PC-3 (cell line): ENCODE measurements at regions not wholly inside any gene's neighbourhood (a gene's known extent, or its start where the extent isn't known, plus 50 kb on each side); places are given as distances from the start of the nearest gene placed in this dataset.

Experiments used
- ATAC-seq: fragments of 200-7000 bp; cut with Tn5 transposase; 2 replicates; pipeline ENCODE4 v1.9.1; 2020; ENCODE audit warnings: mild to moderate bottlenecking, moderate library complexity
- BruUV-seq: library from RNA; stranded (reverse); fragments of 400-500 nt; replicated peaks from 2 replicates; lab custom pipeline; 2021; lab: Mats Ljungman, UMichigan
- CTCF ChIA-PET: fragments of 300-600 bp; sonication (Branson Sonifier 250); formaldehyde crosslinking; loops from one replicate; lab custom pipeline; 2022; ENCODE audit warnings: antibody characterized with exemption; lab: Charles Lee
- POLR2A ChIA-PET: fragments of 300-600 bp; sonication (Branson Sonifier 250); formaldehyde crosslinking; loops from one replicate; lab custom pipeline; 2022; ENCODE audit warnings: antibody characterized with exemption; ENCODE audit not compliant: unreplicated experiment; lab: Charles Lee
- DNase-seq: peaks from one replicate; pipeline ENCODE4 v3.0.0-alpha.2; 2015
- H2AFZ ChIP-seq: fragments of 300-600 bp; sonication (generic); 2 replicates; pipeline ENCODE4 v1.6.0; 2016; ENCODE audit warnings: antibody characterized with exemption, low read length
- H3F3A ChIP-seq: fragments of 300-600 bp; sonication (generic); one replicate; pipeline ENCODE4 v1.6.0; 2017; ENCODE audit warnings: antibody characterized with exemption, low read length, control low read depth, mild to moderate bottlenecking; ENCODE audit not compliant: unreplicated experiment
- H3K27ac ChIP-seq: fragments of 300-600 bp; sonication (generic); 2 replicates; pipeline ENCODE4 v1.5.1; 2016; ENCODE audit warnings: mild to moderate bottlenecking, low read length
- H3K27me3 ChIP-seq: fragments of 300-600 bp; sonication (generic); 2 replicates; pipeline ENCODE4 v1.6.1; 2016; ENCODE audit warnings: low read length, mixed read lengths
- H3K36me3 ChIP-seq: fragments of 300-600 bp; sonication (generic); 2 replicates; pipeline ENCODE4 v1.6.1; 2016; ENCODE audit warnings: low read depth, mixed run types, low read length, mixed read lengths
- H3K4me1 ChIP-seq: fragments of 300-600 bp; sonication (generic); 2 replicates; pipeline ENCODE4 v1.5.1; 2016; ENCODE audit warnings: low read length; ENCODE audit not compliant: insufficient read depth
- H3K4me2 ChIP-seq: fragments of 300-600 bp; sonication (generic); 2 replicates; pipeline ENCODE4 v1.6.0; 2016; ENCODE audit warnings: low read length
- H3K4me3 ChIP-seq: fragments of 300-600 bp; sonication (generic); 2 replicates; pipeline ENCODE4 v1.5.1; 2016; ENCODE audit warnings: mild to moderate bottlenecking, low read length, mixed read lengths
- H3K79me2 ChIP-seq: fragments of 300-600 bp; sonication (generic); 2 replicates; pipeline ENCODE4 v1.6.1; 2017; ENCODE audit warnings: low read length, mixed read lengths
- H3K9ac ChIP-seq: fragments of 300-600 bp; sonication (generic); 2 replicates; pipeline ENCODE4 v1.6.0; 2016; ENCODE audit warnings: mild to moderate bottlenecking, low read length
- H3K9me2 ChIP-seq: fragments of 300-600 bp; sonication (generic); replicated peaks from 2 replicates; pipeline ENCODE4 v1.6.1; 2016; ENCODE audit warnings: mixed run types, low read length, mixed read lengths
- H3K9me3 ChIP-seq: fragments of 300-600 bp; sonication (generic); 2 replicates; pipeline ENCODE4 v1.6.1; 2016; ENCODE audit warnings: low read length, mixed read lengths
- H4K20me1 ChIP-seq: fragments of 300-600 bp; sonication (generic); 2 replicates; pipeline ENCODE4 v1.6.1; 2016; ENCODE audit warnings: low read length, mixed read lengths
- CTCF ChIP-seq: fragments of 300-600 bp; sonication (generic); conservative IDR thresholded peaks from 2 replicates; pipeline ENCODE4 v1.5.1; 2017; ENCODE audit warnings: antibody characterized with exemption, low read depth, mild to moderate bottlenecking, low read length
- EZH2 ChIP-seq: fragments of 300-600 bp; sonication (generic); IDR thresholded peaks from one replicate; pipeline ENCODE4 v1.6.1; 2017; ENCODE audit warnings: antibody characterized with exemption, mild to moderate bottlenecking, low read length; ENCODE audit not compliant: unreplicated experiment
- EZH2phosphoT487 ChIP-seq: fragments of 300-600 bp; sonication (generic); IDR thresholded peaks from 2 replicates; pipeline ENCODE4 v1.6.1; 2018; ENCODE audit warnings: mild to moderate bottlenecking, antibody characterized with exemption, low read length, borderline replicate concordance
- intact Hi-C: fragments of 100-400 bp; cut with micrococcal nuclease; formaldehyde crosslinking; loops from 2 replicates; pipeline ENCODE4 v1.9.0; 2023

- Histone ChIP-seq H3K27ac (no peak overlapping the region), H3K4me3 (no peak overlapping the region), H3K27me3 (peaks cover 49% of the 10 kb centered on the region), H3K79me2 (no peaks in the 10 kb centered on the region), H4K20me1 (no peaks in the 10 kb centered on the region), H3K9ac (no peak overlapping the region), H3K9me2 (no peaks in the 10 kb centered on the region), H3K4me1 (no peaks in the 10 kb centered on the region), H3K36me3 (no peaks in the 10 kb centered on the region), H3K9me3 (no peaks in the 10 kb centered on the region), H3K4me2 (no peak overlapping the region), H2AFZ (no peak overlapping the region), H3F3A (no peaks in the 10 kb centered on the region)
- CTCF ChIA-PET: no interaction called here
- no peak for TF ChIP-seq EZH2phosphoT487
- TF ChIP-seq EZH2: no peak
- no peak for TF ChIP-seq CTCF
- no peak for DNase-seq
- BruUV-seq: no TSS peak
- intact Hi-C loops: no loop called here
- POLR2A ChIA-PET: no interaction called here
- ATAC-seq: no peak
Observed at GRCh38 chr2:121831841-121832240, 76.4 kb downstream of the TSN start.

GRCh38 chr2:121832412-121833357, 77.2 kb downstream of the TSN start:
- Histone ChIP-seq H3K36me3 (no peaks in the 10 kb centered on the region), H4K20me1 (no peaks in the 10 kb centered on the region), H3K9me2 (no peaks in the 10 kb centered on the region), H3K79me2 (no peaks in the 10 kb centered on the region), H3K27ac (no peak overlapping the region), H3K9me3 (no peaks in the 10 kb centered on the region), H2AFZ (no peak overlapping the region), H3K4me1 (no peaks in the 10 kb centered on the region), H3K4me2 (no peak overlapping the region), H3F3A (no peaks in the 10 kb centered on the region), H3K4me3 (no peak overlapping the region), H3K9ac (no peak overlapping the region), H3K27me3 (peaks cover 58% of the 10 kb centered on the region)
- BruUV-seq: no TSS peak
- intact Hi-C loops: no loop called here
- ChIA-PET CTCF (no interaction called here), POLR2A (no interaction called here)
- TF ChIP-seq EZH2phosphoT487 (no peak), CTCF (no peak), EZH2 (no peak)
- ATAC-seq (no peak), DNase-seq (no peak)

- Histone ChIP-seq H3K9me2 (no peaks in the 10 kb centered on the region), H3K4me2 (no peak overlapping the region), H3K4me1 (no peaks in the 10 kb centered on the region), H3K9me3 (no peaks in the 10 kb centered on the region), H4K20me1 (no peaks in the 10 kb centered on the region), H3K27ac (no peak overlapping the region), H3K27me3 (peaks cover 64% of the 10 kb centered on the region), H2AFZ (no peak overlapping the region), H3K79me2 (no peaks in the 10 kb centered on the region), H3F3A (no peaks in the 10 kb centered on the region), H3K36me3 (no peaks in the 10 kb centered on the region), H3K4me3 (no peak overlapping the region), H3K9ac (no peak overlapping the region)
- intact Hi-C loops: no loop called here
- DNase-seq (no peak), ATAC-seq (no peak)
- CTCF ChIA-PET: no interaction called here
- no TSS peak for BruUV-seq
- POLR2A ChIA-PET: no interaction called here
- no peak for TF ChIP-seq CTCF
- no peak for TF ChIP-seq EZH2
- no peak for TF ChIP-seq EZH2phosphoT487
Observed at GRCh38 chr2:121833358-121833723, 77.9 kb downstream of the TSN start.
